Gastroesophageal sphincter (tissue), 4 donors: ENCODE measurements at regions not wholly inside any gene's neighbourhood (a gene's known extent, or its start where the extent isn't known, plus 50 kb on each side); places are given as distances from the start of the nearest gene placed in this dataset.
A peak's percentile ranks its signal among the peaks of the same experiment; 100 is the strongest.

Source experiments
- ATAC-seq: fragments of 150-250 bp; one replicate; pipeline ENCODE4 v1.9.1; 2016; ENCODE audit warnings: mild to moderate bottlenecking, moderate library complexity
- H3K27ac ChIP-seq, 4 donors: fragments of 200-600 bp; sonication (generic) in 3 of 4; 1 replicate in 3 of 4; 2 replicates in 1 of 4; pipeline ENCODE4 v1.5.1; 2016 to 2019
- H3K27me3 ChIP-seq: fragments of 200-600 bp; sonication (generic); one replicate; pipeline ENCODE4 v1.5.1; 2019
- H3K36me3 ChIP-seq, 2 donors: fragments of 200-600 bp; sonication (generic); one replicate each; pipeline ENCODE4 v1.5.1; 2019; ENCODE audit warnings: control low read depth in 1 of 2
- H3K4me1 ChIP-seq, 3 donors: fragments of 200-600 bp; sonication (generic); 1 replicate in 2 of 3; 2 replicates in 1 of 3; pipeline ENCODE4 v1.5.1; 2016 to 2019; ENCODE audit warnings: control low read depth in 2 of 3
- H3K4me3 ChIP-seq, 2 donors: fragments of 200-600 bp; sonication (generic); one replicate each; pipeline ENCODE4 v1.5.1; 2019; ENCODE audit warnings: mild to moderate bottlenecking in 1 of 2, moderate library complexity in 1 of 2
- H3K9me3 ChIP-seq, 3 donors: fragments of 200-600 bp; sonication (generic); one replicate each; pipeline ENCODE4 v1.5.1; 2017 to 2019; ENCODE audit warnings: control low read depth in 2 of 3
- EP300 ChIP-seq: sonication (generic); formaldehyde crosslinking; IDR thresholded peaks from one replicate; pipeline ENCODE4 v1.6.1; 2017; ENCODE audit warnings: antibody characterized with exemption, mild to moderate bottlenecking
- POLR2A ChIP-seq, 2 donors: fragments of 450-650 bp; IDR thresholded peaks; one replicate each; pipeline ENCODE4 v1.6.1; 2017; ENCODE audit warnings: antibody characterized with exemption in 2 of 2, mild to moderate bottlenecking in 2 of 2, moderate library complexity in 1 of 2
- POLR2AphosphoS5 ChIP-seq: sonication (generic); formaldehyde crosslinking; IDR thresholded peaks from one replicate; pipeline ENCODE4 v1.6.1; 2017; ENCODE audit warnings: antibody characterized with exemption
- WGBS, 2 donors: methylation state at CpG; one replicate each; pipeline ENCODE4 v1.1.5; 2018; ENCODE audit warnings: low coverage in 1 of 2; 5-methylcytosine and 5-hydroxymethylcytosine counted together
- TF ChIP-seq, protein P1 (sequence below), 4 experiments: fragments of 200-600 bp in 2 of 4; fragments of 450-650 bp in 2 of 4; sonication (generic) in 1 of 4; IDR thresholded peaks; one replicate each; pipeline ENCODE4 v1.5.1; 2017 to 2019; ENCODE audit warnings: antibody characterized with exemption in 4 of 4, mild to moderate bottlenecking in 2 of 4, moderate library complexity in 2 of 4

- peak; percentile 83 for ATAC-seq
- H3K4me1 ChIP-seq = peaks cover 0 to 18% (median 0%) of the 10 kb centered on the region in 3 donors
- no peak overlapping the region for H3K4me3 ChIP-seq
- TF ChIP-seq POLR2AphosphoS5 (peak; percentile 42), EP300 (no peak), POLR2A (IDR thresholded peaks at IDR 0.05) (no peak)
- TF ChIP-seq, protein P1, sequence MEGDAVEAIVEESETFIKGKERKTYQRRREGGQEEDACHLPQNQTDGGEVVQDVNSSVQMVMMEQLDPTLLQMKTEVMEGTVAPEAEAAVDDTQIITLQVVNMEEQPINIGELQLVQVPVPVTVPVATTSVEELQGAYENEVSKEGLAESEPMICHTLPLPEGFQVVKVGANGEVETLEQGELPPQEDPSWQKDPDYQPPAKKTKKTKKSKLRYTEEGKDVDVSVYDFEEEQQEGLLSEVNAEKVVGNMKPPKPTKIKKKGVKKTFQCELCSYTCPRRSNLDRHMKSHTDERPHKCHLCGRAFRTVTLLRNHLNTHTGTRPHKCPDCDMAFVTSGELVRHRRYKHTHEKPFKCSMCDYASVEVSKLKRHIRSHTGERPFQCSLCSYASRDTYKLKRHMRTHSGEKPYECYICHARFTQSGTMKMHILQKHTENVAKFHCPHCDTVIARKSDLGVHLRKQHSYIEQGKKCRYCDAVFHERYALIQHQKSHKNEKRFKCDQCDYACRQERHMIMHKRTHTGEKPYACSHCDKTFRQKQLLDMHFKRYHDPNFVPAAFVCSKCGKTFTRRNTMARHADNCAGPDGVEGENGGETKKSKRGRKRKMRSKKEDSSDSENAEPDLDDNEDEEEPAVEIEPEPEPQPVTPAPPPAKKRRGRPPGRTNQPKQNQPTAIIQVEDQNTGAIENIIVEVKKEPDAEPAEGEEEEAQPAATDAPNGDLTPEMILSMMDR (IDR thresholded peaks at IDR 0.05) = no peak
- H3K9me3 ChIP-seq = no peaks in the 10 kb centered on the region
- peak overlapping the region in 3 of 4 donors; percentile 18 to 68 (median 45) for H3K27ac ChIP-seq
- no peaks in the 10 kb centered on the region for H3K27me3 ChIP-seq
- 51% methylated on average over 6 of the region's 6 CpGs; no CpG with 5 or more reads in 1 of the 2 donors for WGBS, 2 donors
- H3K36me3 ChIP-seq = no peaks in the 10 kb centered on the region
Measured at GRCh38 chr10:78278058-78278404, 244.4 kb downstream of the RPS24 start.

GRCh38 chr10:78279756-78280155 is 246.1 kb downstream of the RPS24 start:
- Histone ChIP-seq H3K9me3 (no peaks in the 10 kb centered on the region), H3K4me3 (no peak overlapping the region), H3K4me1 (peaks cover 0 to 18% (median 0%) of the 10 kb centered on the region in 3 donors), H3K27me3 (no peaks in the 10 kb centered on the region), H3K36me3 (no peaks in the 10 kb centered on the region), H3K27ac (no peak overlapping the region)
- WGBS, 2 donors = 84% methylated on average over 4 of the region's 7 CpGs; no CpG with 5 or more reads in 1 of the 2 donors
- ATAC-seq = no peak
- no peak for TF ChIP-seq POLR2AphosphoS5
- TF ChIP-seq EP300 = no peak
- TF ChIP-seq POLR2A (IDR thresholded peaks at IDR 0.05) = no peak
- TF ChIP-seq, protein P1 (IDR thresholded peaks at IDR 0.05) = no peak

GRCh38 chr10:78280604-78281003 is 246.9 kb downstream of the RPS24 start:
- 85 to 100% methylated on average over 1 to 5 of the region's 6 CpGs for WGBS, 2 donors
- no peak for TF ChIP-seq POLR2AphosphoS5
- TF ChIP-seq, protein P1 (IDR thresholded peaks at IDR 0.05) = no peak
- TF ChIP-seq EP300 = no peak
- TF ChIP-seq POLR2A (IDR thresholded peaks at IDR 0.05) = no peak
- ATAC-seq = no peak

DNA sequence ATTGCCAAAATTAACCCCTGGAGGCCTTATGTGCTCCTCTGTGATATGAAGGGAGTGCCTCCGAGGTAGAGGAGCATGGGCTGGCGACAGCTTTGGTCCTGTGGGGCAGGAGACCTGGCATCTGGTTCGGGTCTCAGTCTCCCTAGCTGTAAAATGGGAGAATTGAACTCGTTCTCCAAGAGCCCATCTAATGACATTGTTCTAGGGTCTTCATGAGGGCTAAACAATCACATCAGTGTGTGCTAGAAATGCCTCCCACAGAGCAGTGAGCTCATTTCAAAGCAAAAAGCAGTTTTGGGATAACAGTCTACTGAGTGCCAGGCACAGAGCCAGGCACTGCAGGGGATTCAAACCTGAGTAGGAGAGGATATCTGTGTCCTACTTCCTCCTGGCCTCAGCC is 248.0 kb downstream of the RPS24 start:
- WGBS, 2 donors = 100% methylated on average over 1 of the region's 4 CpGs; no CpG with 5 or more reads in 1 of the 2 donors
- no peak for ATAC-seq
- Histone ChIP-seq H3K27me3 (no peaks in the 10 kb centered on the region), H3K36me3 (no peaks in the 10 kb centered on the region), H3K4me3 (no peak overlapping the region), H3K27ac (no peak overlapping the region), H3K9me3 (no peaks in the 10 kb centered on the region), H3K4me1 (peaks cover 0 to 27% (median 0%) of the 10 kb centered on the region in 3 donors)
- TF ChIP-seq EP300 (no peak), POLR2A (IDR thresholded peaks at IDR 0.05) (no peak), POLR2AphosphoS5 (no peak)
- TF ChIP-seq, protein P1 (IDR thresholded peaks at IDR 0.05) = no peak

More at GRCh38 chr10:78280604-78281003, 246.9 kb downstream of the RPS24 start:
- Histone ChIP-seq H3K27ac (no peak overlapping the region), H3K4me1 (peaks cover 0 to 18% (median 0%) of the 10 kb centered on the region in 3 donors), H3K27me3 (no peaks in the 10 kb centered on the region), H3K36me3 (no peaks in the 10 kb centered on the region), H3K4me3 (no peak overlapping the region), H3K9me3 (no peaks in the 10 kb centered on the region)

GRCh38 chr10:78283069-78283682 is 249.5 kb downstream of the RPS24 start:
- no peak for TF ChIP-seq EP300
- TF ChIP-seq POLR2AphosphoS5 = no peak
- TF ChIP-seq POLR2A (IDR thresholded peaks at IDR 0.05) = no peak
- TF ChIP-seq, protein P1 (IDR thresholded peaks at IDR 0.05) = no peak
- no peak overlapping the region for H3K4me3 ChIP-seq
- 100% methylated on average over 1 of the region's 3 CpGs; no CpG with 5 or more reads in 1 of the 2 donors for WGBS, 2 donors
- no peak overlapping the region for H3K27ac ChIP-seq
- no peaks in the 10 kb centered on the region for H3K9me3 ChIP-seq
- H3K27me3 ChIP-seq = no peaks in the 10 kb centered on the region
- peaks cover 0 to 22% (median 0%) of the 10 kb centered on the region in 3 donors for H3K4me1 ChIP-seq
- no peaks in the 10 kb centered on the region for H3K36me3 ChIP-seq
- ATAC-seq = no peak
